Activated CD4-positive, alpha-beta T cell treated with anti-CD3 and anti-CD28 coated beads, Interleukin-2, amount 50 U/mL, for 24 hours (primary cell): ENCODE measurements at regions not wholly inside any gene's neighbourhood (a gene's known extent, or its start where the extent isn't known, plus 50 kb on each side); places are given as distances from the start of the nearest gene placed in this dataset.

ENCODE experiments used
- DNase-seq, 2 donors: peaks; one replicate each; pipeline ENCODE4 v3.0.0-alpha.2; 2020; ENCODE audit warnings: low read depth in 1 of 2, low spot score in 1 of 2

GRCh38 chr1:50295566-50295965 lies 127.7 kb downstream of the DMRTA2 start:
- no peak for DNase-seq

DNA sequence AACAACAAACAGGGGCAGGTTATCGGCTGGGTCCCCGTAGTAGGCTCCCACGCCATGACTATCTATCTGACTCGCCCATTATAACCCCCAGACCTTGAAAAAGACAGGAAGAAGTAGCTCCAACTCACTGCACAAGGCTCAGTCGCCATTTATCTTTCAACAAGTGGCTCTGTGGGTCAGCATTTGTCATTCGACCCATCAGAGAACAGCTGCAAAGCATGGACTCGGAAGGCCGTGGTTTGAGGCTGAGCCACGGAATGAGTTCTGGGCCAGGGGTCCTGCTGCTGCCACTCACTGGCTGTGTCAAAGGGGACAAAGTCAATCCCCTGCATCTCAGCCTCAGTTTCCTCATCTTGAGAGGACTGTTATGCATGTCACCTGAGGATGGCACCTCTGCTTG lies 131.0 kb downstream of the DMRTA2 start:
- DNase-seq, result no peak

DNA sequence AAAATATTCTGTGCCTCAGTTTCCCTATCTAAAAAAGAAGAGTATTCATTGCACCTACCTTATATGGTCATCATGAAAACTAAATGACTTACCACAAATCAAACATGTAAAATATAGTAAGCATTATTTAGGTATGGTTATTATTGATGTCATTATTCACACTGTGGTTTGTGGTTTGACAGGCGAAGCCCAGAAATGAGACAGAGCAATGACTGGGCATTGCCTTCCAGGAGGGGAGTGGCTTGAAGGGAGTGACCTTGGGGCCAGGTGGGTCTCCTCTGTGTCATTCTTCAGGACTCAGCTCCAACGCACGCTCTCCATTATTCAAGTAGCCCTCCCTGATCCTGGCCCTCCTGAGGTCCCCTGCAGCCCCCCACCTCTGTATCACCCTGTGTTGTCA lies 133.7 kb downstream of the DMRTA2 start:
- DNase-seq, result no peak

DNA sequence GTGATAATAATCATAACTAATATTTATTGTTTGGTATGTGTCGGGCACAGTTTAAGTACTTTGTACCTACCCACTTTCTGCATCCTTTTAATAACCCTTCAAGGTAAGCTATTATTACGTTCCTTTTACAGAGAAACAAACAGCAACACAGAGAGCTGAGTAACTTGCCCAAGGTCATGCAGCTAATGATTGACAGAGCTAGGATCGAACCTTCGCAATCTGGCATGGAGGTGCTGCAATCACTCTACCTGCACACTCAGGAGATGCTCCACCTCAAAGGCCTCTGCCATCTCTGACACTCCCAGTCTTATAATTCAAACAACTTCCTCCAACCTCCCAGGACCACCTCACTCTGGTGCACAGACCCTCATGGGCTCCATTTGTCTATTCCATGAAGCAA lies 137.2 kb downstream of the DMRTA2 start:
- DNase-seq, result no peak

GRCh38 chr1:50279622-50280330 lies 143.5 kb downstream of the DMRTA2 start:
- no peak for DNase-seq

- DNase-seq, result no peak
These were observed 144.3 kb downstream of the DMRTA2 start for GRCh38 chr1:50278961-50279360.

DNA sequence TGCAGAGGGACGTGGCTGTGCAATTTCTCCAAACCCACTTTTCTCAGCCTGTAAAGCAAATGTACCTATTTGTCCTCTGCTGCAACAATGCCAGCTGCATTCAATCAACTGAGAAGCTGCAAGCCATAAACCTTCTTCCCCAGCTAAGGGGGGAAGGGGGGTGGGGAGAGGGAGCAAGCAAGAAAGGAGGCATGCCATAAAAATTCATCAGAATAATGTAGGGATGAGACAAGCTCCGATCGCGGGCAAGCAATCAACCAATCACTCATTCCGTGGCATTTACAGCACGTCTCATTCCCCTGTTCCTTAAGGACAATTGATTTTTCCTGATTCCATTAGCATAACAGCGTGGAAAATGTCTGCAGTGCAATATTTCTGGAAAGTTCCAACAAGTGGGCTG lies 144.8 kb downstream of the DMRTA2 start:
- no peak for DNase-seq

GRCh38 chr1:50275566-50275965 lies 147.7 kb downstream of the DMRTA2 start:
- no peak for DNase-seq

DNA sequence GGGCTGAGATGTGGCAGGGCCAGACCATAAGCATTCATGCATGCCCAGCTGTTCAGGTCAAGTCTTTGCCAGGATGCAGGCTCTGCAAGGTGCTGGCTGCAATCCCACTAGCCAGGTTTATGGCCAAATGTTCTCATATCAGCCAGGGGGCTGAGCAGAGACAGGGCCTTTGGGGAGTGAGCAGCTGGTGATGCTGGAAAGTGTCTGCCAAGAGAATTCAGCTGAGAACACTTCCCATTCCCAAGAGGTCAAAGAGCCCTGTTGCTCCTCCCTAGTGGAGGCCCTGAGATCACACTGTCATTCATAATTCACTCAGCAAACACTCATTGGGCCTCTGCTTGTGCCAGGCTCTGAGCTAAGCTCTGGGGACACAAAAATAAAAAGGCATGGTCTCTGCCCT lies 150.3 kb downstream of the DMRTA2 start:
- DNase-seq, result no peak

DNA sequence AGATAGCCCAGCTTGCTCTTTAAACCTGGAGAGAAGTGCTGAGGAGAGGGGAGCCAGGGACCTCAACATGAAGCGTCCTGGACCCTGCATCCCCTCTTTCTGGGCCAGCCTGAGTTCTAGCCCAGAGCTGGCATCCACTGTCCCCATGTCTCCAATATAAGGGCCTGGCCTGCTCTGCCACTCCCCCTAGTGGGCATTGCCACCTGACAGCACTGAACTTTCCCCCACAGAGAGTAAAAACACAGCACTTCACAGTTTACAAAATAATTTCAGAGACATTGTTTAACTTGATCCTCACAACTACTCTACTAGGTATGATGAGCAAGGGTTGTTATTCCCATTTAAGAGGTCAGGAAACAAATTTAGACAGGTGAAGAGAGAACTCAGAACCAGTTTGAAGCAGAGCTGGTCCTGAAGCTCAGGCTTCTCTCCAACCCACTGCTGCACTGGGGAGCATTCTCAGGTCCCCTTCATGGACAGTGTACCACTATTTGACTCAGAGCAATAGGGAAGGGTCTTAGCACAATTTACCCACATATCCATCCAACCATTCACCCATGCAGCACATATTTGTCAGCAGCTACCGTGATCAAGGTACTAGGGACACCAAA lies 151.2 kb downstream of the DMRTA2 start:
- DNase-seq, result peak in 1 of 2 donors; percentile 2

GRCh38 chr1:50271337-50271736 lies 151.9 kb downstream of the DMRTA2 start:
- no peak for DNase-seq

- DNase-seq, result no peak
These were observed 152.3 kb downstream of the DMRTA2 start for GRCh38 chr1:50270926-50271325.

DNA sequence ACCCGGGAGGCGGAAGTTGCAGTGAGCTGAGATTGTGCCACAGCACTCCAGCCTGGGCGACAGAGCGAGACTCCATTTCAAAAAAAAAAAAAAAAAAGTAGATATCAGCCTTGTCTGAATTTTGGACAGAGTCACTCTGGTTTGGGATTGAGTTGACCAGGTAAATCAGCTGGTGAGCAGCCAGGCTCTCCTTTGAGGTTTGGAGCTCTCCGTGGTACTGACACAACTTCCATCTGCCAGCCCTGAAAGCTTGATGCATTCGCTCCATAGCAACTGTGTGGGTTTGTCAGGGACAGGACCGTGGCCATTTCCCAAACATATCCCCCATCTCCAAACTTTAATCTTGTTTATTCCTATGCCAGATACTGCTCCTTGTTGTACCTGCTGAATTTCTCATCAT lies 155.2 kb downstream of the DMRTA2 start:
- no peak for DNase-seq

- no peak for DNase-seq
These were observed 156.7 kb downstream of the DMRTA2 start for GRCh38 chr1:50266509-50266908.

GRCh38 chr1:50265790-50266314 lies 157.1 kb downstream of the ELAVL4 start:
- DNase-seq, result no peak

- no peak for DNase-seq
These were observed 155.9 kb downstream of the ELAVL4 start for GRCh38 chr1:50264590-50264989.

GRCh38 chr1:50262436-50262835 lies 153.7 kb downstream of the ELAVL4 start:
- DNase-seq, result no peak

DNA sequence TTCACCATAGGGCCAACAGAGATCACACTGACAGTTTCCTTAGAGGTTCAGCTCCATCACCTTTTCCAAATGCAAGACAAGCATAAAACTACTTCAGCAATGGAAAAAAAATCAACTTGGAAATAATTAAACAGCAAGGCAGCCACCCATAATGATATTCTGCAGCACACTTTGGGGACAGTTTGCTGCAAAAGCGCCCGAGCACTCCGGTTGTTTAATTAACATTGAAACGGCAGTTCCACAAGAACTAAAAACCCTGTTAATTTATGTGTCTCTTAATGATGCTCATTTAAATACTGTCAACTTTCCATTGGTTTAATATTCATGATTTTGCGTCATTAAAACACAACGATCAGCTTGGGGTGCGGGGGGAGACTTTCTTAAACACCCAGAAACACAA lies 153.2 kb downstream of the ELAVL4 start:
- no peak for DNase-seq

- no peak for DNase-seq
These were observed 149.4 kb downstream of the ELAVL4 start for GRCh38 chr1:50257940-50258685.

DNA sequence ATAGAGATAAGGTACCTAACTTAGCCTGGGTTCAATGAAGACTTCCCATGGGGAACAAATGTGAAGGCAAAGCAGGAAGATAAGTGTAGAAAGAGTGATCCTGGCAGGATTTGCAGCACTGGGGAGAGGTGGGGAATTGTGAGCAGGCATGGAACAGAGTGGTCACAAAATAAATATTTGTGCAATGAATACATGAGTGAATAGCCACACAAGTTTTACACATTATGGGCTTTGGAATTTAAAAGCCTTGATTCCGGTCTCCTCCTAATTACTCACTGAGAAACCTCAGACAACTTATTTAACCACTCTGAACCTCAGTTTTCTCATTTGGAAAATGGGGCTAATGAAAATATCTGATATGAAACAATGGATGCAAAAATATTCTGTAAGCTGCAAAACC lies 148.3 kb downstream of the ELAVL4 start:
- no peak for DNase-seq
